Endodermal cell (in vitro differentiated cells): ENCODE measurements at regions not wholly inside any gene's neighbourhood (a gene's known extent, or its start where the extent isn't known, plus 50 kb on each side); places are given as distances from the start of the nearest gene placed in this dataset.
A peak's percentile ranks its signal among the peaks of the same experiment; 100 is the strongest.

ENCODE experiments used
- DNase-seq: peaks from one replicate; pipeline ENCODE4 v3.0.0-alpha.2; 2017
- H3K27ac ChIP-seq: 2 replicates; pipeline ENCODE4 v1.5.1; 2013; ENCODE audit warnings: mild to moderate bottlenecking, low read depth, low read length, moderate library complexity
- H3K27me3 ChIP-seq: 2 replicates; pipeline ENCODE4 v1.6.1; 2013; ENCODE audit warnings: mild to moderate bottlenecking, low read length, moderate library complexity; ENCODE audit not compliant: insufficient read depth, control insufficient read depth, poor library complexity, severe bottlenecking
- H3K36me3 ChIP-seq: 2 replicates; pipeline ENCODE4 v1.7.0; 2013; ENCODE audit warnings: mild to moderate bottlenecking, low read length, moderate library complexity; ENCODE audit not compliant: control insufficient read depth, insufficient read depth
- H3K4me1 ChIP-seq: one replicate; pipeline ENCODE4 v1.7.0; 2013; ENCODE audit warnings: low read length; ENCODE audit not compliant: control insufficient read depth, insufficient read depth
- H3K4me3 ChIP-seq: 2 replicates; pipeline ENCODE4 v1.5.1; 2013; ENCODE audit warnings: mild to moderate bottlenecking, low read length, moderate library complexity
- H3K9ac ChIP-seq: 2 replicates; pipeline ENCODE4 v1.6.1; 2013; ENCODE audit warnings: mild to moderate bottlenecking, low read length, moderate library complexity; ENCODE audit not compliant: poor library complexity, severe bottlenecking; ENCODE audit errors: extremely low read depth
- H3K9me3 ChIP-seq: 2 replicates; pipeline ENCODE4 v1.6.1; 2013; ENCODE audit warnings: mild to moderate bottlenecking, low read length, moderate library complexity; ENCODE audit not compliant: control insufficient read depth
- H3K27ac Mint-ChIP-seq: 2 replicates; pipeline ENCODE4 v1.8.0; 2020; ENCODE audit warnings: mixed read lengths
- H3K27me3 Mint-ChIP-seq: 2 replicates; pipeline ENCODE4 v1.8.0; 2021; ENCODE audit warnings: mild to moderate bottlenecking, mixed read lengths; ENCODE audit not compliant: insufficient read depth
- H3K36me3 Mint-ChIP-seq: 2 replicates; pipeline ENCODE4 v1.8.0; 2020; ENCODE audit warnings: low read depth, mixed read lengths
- H3K4me1 Mint-ChIP-seq: 2 replicates; pipeline ENCODE4 v1.8.0; 2020; ENCODE audit warnings: mixed read lengths
- H3K4me3 Mint-ChIP-seq: 2 replicates; pipeline ENCODE4 v1.8.0; 2020; ENCODE audit warnings: mild to moderate bottlenecking, moderate library complexity, mixed read lengths
- H3K9me3 Mint-ChIP-seq: 2 replicates; pipeline ENCODE4 v1.8.0; 2020; ENCODE audit warnings: mild to moderate bottlenecking, mixed read lengths
- CTCF ChIP-seq: fragments of 200-600 bp; sonication (generic); conservative IDR thresholded peaks from 2 replicates; pipeline ENCODE4 v1.5.0; 2021; ENCODE audit warnings: antibody characterized with exemption, mild to moderate bottlenecking
- WGBS, 2 experiments: methylation state at CpG; one replicate each; pipeline versions ENCODE4 v1.1.5 to v1.1.7; 2013; ENCODE audit warnings: missing lambda C conversion rate in 2 of 2, mixed read lengths in 1 of 2; ENCODE audit not compliant: insufficient coverage in 1 of 2, insufficient read length in 1 of 2; 5-methylcytosine and 5-hydroxymethylcytosine counted together

GRCh38 chr22:48887394-48888332 lies 940.0 kb downstream of the BRD1 start:
- Histone ChIP-seq H3K27ac (no peak overlapping the region), H3K9me3 (no peaks in the 10 kb centered on the region), H3K4me1 (no peaks in the 10 kb centered on the region), H3K27me3 (no peaks in the 10 kb centered on the region), H3K4me3 (no peak overlapping the region), H3K36me3 (no peaks in the 10 kb centered on the region), H3K9ac (no peak overlapping the region)
- WGBS, 2 experiments: 92% methylated on average over 3 of the region's 3 CpGs
- Mint-ChIP-seq H3K4me1 (peaks cover 11% of the 10 kb centered on the region), H3K27me3 (peaks cover 4% of the 10 kb centered on the region), H3K9me3 (no peaks in the 10 kb centered on the region), H3K27ac (no peak overlapping the region), H3K4me3 (no peak overlapping the region), H3K36me3 (no peaks in the 10 kb centered on the region)
- DNase-seq: peak; percentile 5
- no peak for TF ChIP-seq CTCF

GRCh38 chr22:48886604-48887393 lies 940.9 kb downstream of the BRD1 start:
- peaks cover under 1% of the 10 kb centered on the region for H3K27me3 Mint-ChIP-seq

More at GRCh38 chr22:48886604-48887393, 940.9 kb downstream of the BRD1 start:
- Histone ChIP-seq H3K27ac (no peak overlapping the region), H3K36me3 (no peaks in the 10 kb centered on the region), H3K4me1 (no peaks in the 10 kb centered on the region), H3K4me3 (no peak overlapping the region), H3K27me3 (no peaks in the 10 kb centered on the region), H3K9ac (no peak overlapping the region), H3K9me3 (no peaks in the 10 kb centered on the region)
- H3K9me3 Mint-ChIP-seq: no peaks in the 10 kb centered on the region
- H3K4me3 Mint-ChIP-seq: no peak overlapping the region
- DNase-seq: peak; percentile 44
- TF ChIP-seq CTCF: no peak
- peaks cover 11% of the 10 kb centered on the region for H3K4me1 Mint-ChIP-seq
- no peaks in the 10 kb centered on the region for H3K36me3 Mint-ChIP-seq
- 90 to 92% methylated on average over 19 to 22 of the region's 22 CpGs for WGBS, 2 experiments
- H3K27ac Mint-ChIP-seq: no peak overlapping the region
